ENCODE measurements at regions not wholly inside any gene's neighbourhood (a gene's known extent, or its start where the extent isn't known, plus 50 kb on each side); places are given as distances from the start of the nearest gene placed in this dataset.
A peak's percentile ranks its signal among the peaks of the same experiment; 100 is the strongest.

GRCh38 chr5:169496878-169497277 is 86.7 kb upstream of the SPDL1 start:
- Histone ChIP-seq H3K27me3 (ENCODE audit: control insufficient read depth, insufficient read depth) (peaks cover 2% of the 10 kb centered on the region), H3K27ac (ENCODE audit: low read length) (no peak overlapping the region), H3K4me3 (ENCODE audit: low read length) (no peak overlapping the region), H3K4me1 (ENCODE audit: control insufficient read depth, insufficient read depth, low read length) (no peaks in the 10 kb centered on the region), H3K9me3 (ENCODE audit: control insufficient read depth, low read length) (no peaks in the 10 kb centered on the region)
- intact Hi-C loops (cut with DNase I): no loop called here
- DNase-seq (no peak), ATAC-seq (no peak)
- WGBS: 79% methylated on average over 1 of the region's 1 CpG

DNA sequence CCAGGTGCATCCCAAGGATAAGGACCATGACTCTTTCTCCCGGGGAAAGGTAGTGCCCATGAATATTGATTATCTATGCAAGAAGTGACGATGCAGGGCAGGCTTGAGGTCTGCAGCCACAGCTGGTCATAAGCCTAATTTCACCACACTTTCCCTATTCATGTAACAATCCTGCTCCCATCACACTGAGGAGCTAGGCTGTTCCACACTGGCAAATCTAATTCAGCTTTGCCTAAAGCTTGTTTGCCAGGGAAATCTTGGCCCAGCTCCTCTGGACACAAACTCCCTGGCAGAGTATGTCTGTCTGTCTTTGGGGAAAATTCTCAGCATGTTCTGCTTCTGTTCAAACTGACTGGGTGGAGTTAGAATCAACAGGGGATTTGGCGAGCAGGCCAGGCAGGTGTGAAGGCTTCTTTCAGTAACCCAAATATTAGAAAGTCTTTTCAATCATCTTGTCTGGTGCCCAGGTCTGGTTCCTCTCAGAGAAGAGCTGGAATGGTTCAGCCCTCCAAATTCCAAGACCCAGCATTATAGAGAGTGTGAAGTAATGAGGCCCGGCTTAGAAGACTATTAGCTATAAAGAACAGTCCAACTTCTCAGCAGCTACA is 88.5 kb upstream of the SPDL1 start:
- DNase-seq (peak in 2 of 3 donors; percentile 24 to 69), ATAC-seq (peak; percentile 25 to 81)
- Histone ChIP-seq H3K27me3 (ENCODE audit: control insufficient read depth, insufficient read depth) (peaks cover 2% of the 10 kb centered on the region), H3K4me1 (ENCODE audit: control insufficient read depth, insufficient read depth, low read length) (no peaks in the 10 kb centered on the region), H3K27ac (ENCODE audit: low read length) (no peak overlapping the region), H3K4me3 (ENCODE audit: low read length) (no peak overlapping the region), H3K9me3 (ENCODE audit: control insufficient read depth, low read length) (no peaks in the 10 kb centered on the region)
- WGBS: 60% methylated on average over 4 of the region's 4 CpGs
- intact Hi-C loops (cut with DNase I): no loop called here

DNA sequence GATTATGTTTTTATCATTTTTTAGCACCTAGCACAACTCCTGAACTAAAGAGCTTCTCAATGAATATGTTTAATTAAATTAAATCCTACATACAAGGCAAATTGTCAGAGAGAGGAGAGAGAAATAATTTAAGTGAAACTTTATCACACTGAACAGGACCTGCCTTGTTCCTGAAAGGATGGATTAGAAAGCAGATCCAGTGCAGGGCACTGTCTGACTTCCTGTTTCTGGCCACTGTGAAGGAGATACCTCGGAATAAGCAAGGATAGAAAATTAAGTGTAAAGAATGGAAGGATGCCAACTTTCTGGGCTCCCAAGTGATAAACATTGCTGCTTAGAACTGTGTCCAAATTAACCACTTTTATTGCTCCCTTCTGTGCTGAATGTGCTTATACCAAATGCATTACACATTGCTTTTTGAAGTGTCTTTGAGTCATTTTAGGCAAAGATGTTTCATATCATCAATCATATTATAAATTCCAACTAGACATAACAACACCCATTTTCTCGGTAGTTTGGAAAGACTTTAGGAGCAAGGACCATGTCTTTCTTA is 89.1 kb upstream of the SPDL1 start:
- intact Hi-C loops (cut with DNase I): no loop called here
- no peak for DNase-seq
- H3K4me1 ChIP-seq (ENCODE audit: control insufficient read depth, insufficient read depth, low read length): no peaks in the 10 kb centered on the region
- H3K4me3 ChIP-seq (ENCODE audit: low read length): no peak overlapping the region
- 10% methylated on average over 2 of the region's 2 CpGs for WGBS
- no peaks in the 10 kb centered on the region for H3K9me3 ChIP-seq (ENCODE audit: control insufficient read depth, low read length)
- no peak for ATAC-seq
- H3K27ac ChIP-seq (ENCODE audit: low read length): no peak overlapping the region
- peaks cover 2% of the 10 kb centered on the region for H3K27me3 ChIP-seq (ENCODE audit: control insufficient read depth, insufficient read depth)

DNA sequence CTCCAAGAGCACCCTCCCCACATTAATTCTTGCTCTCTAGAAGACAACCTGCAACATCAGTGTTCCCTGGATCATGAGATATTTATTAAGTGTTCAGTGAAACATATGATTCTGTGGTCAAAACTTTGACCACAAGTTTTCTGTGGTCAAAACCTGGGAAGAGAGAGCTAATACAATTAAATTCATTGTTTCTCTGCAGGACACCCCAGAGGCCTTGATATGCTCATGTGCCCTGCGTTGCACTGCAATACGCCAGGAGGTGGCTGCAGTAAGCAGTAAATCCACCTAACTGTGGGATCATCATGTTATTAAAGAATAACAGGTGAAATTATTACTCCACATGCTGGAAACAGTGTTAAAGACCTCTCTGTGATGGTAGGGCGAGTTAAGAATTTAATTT is 109.3 kb upstream of the SPDL1 start:
- WGBS: 64% methylated on average over 3 of the region's 3 CpGs
- Histone ChIP-seq H3K9me3 (ENCODE audit: control insufficient read depth, low read length) (no peaks in the 10 kb centered on the region), H3K27me3 (ENCODE audit: control insufficient read depth, insufficient read depth) (no peaks in the 10 kb centered on the region), H3K27ac (ENCODE audit: low read length) (no peak overlapping the region), H3K4me3 (ENCODE audit: low read length) (no peak overlapping the region), H3K4me1 (ENCODE audit: control insufficient read depth, insufficient read depth, low read length) (no peaks in the 10 kb centered on the region)
- ATAC-seq (no peak), DNase-seq (no peak)
- intact Hi-C loops (cut with DNase I): no loop called here

DNA sequence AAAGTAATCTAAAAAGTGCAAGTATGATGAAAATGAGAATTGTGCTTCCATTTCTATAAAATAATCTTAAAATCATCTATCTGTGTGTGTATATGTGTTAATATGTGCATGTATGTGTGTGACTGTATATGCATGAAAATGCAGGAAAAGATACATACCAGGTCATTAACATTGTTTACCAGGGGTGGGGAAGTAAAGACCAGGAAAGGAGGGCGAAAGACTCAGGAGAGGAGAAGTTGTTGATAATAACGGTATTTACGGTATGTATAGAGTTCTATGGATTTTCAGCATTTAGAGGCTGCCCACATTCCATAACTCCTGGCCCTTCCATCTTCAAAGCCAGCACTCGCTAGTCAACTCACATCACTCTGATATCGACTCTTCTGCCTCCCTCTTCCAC is 111.0 kb upstream of the SPDL1 start:
- Histone ChIP-seq H3K4me3 (ENCODE audit: low read length) (no peak overlapping the region), H3K4me1 (ENCODE audit: control insufficient read depth, insufficient read depth, low read length) (no peaks in the 10 kb centered on the region), H3K27me3 (ENCODE audit: control insufficient read depth, insufficient read depth) (no peaks in the 10 kb centered on the region), H3K9me3 (ENCODE audit: control insufficient read depth, low read length) (no peaks in the 10 kb centered on the region), H3K27ac (ENCODE audit: low read length) (no peak overlapping the region)
- DNase-seq (no peak), ATAC-seq (no peak)
- intact Hi-C loops (cut with DNase I): no loop called here
- 57% methylated on average over 5 of the region's 5 CpGs for WGBS

DNA sequence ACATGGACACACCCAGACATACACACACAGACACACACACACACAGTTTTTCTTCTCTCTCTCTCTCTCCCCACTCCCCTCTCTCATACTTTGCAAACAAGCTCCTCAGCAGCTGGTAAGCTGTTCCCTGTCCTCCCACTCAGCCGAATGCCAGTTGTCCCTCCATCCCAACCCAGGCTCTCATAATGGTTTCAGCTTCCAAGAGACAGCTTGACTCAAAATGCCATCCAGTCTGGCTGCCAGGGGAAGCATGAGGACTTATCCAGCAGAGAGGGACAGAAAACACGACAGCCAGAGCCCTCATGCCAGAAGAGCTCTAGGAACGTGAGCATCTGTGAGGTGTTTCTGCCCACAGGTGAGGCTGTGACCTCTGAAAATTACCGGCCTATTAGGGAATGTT is 112.6 kb upstream of the SPDL1 start:
- no peaks in the 10 kb centered on the region for H3K4me1 ChIP-seq (ENCODE audit: control insufficient read depth, insufficient read depth, low read length)
- intact Hi-C loops (cut with DNase I): no loop called here
- 83% methylated on average over 4 of the region's 4 CpGs for WGBS
- no peak for ATAC-seq
- H3K4me3 ChIP-seq (ENCODE audit: low read length): no peak overlapping the region
- no peak for DNase-seq
- no peaks in the 10 kb centered on the region for H3K9me3 ChIP-seq (ENCODE audit: control insufficient read depth, low read length)
- no peaks in the 10 kb centered on the region for H3K27me3 ChIP-seq (ENCODE audit: control insufficient read depth, insufficient read depth)
- no peak overlapping the region for H3K27ac ChIP-seq (ENCODE audit: low read length)

- 45% methylated on average over 5 of the region's 5 CpGs for WGBS
- H3K27me3 ChIP-seq (ENCODE audit: control insufficient read depth, insufficient read depth): no peaks in the 10 kb centered on the region
- intact Hi-C loops (cut with DNase I): no loop called here
- no peak for ATAC-seq
- H3K27ac ChIP-seq (ENCODE audit: low read length): no peak overlapping the region
- no peaks in the 10 kb centered on the region for H3K4me1 ChIP-seq (ENCODE audit: control insufficient read depth, insufficient read depth, low read length)
- no peak for DNase-seq
- no peaks in the 10 kb centered on the region for H3K9me3 ChIP-seq (ENCODE audit: control insufficient read depth, low read length)
- no peak overlapping the region for H3K4me3 ChIP-seq (ENCODE audit: low read length)
Measured at GRCh38 chr5:169467041-169467771, 116.4 kb upstream of the SPDL1 start.

DNA sequence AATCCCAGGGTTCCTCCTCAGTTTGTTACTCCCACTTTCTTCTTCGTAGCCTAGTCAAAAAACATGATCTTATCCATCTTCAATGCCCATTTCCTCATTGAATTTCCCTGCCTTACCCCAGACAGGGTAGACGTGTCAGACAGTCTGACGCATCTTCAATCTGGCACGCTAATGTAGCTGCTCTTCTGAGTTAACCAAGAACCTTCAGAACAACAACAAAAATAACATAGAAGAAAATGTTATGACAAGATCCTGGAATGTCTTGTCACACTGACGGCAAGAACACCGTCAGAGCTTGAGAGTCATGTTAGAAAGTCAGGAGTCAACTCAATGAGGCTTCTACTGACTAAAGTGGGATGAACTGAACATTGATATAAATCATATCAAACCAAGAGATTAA is 122.7 kb upstream of the SPDL1 start:
- Histone ChIP-seq H3K4me1 (ENCODE audit: control insufficient read depth, insufficient read depth, low read length) (no peaks in the 10 kb centered on the region), H3K9me3 (ENCODE audit: control insufficient read depth, low read length) (no peaks in the 10 kb centered on the region), H3K27ac (ENCODE audit: low read length) (no peak overlapping the region), H3K4me3 (ENCODE audit: low read length) (no peak overlapping the region), H3K27me3 (ENCODE audit: control insufficient read depth, insufficient read depth) (no peaks in the 10 kb centered on the region)
- intact Hi-C loops (cut with DNase I): no loop called here
- no peak for ATAC-seq
- WGBS: 86% methylated on average over 6 of the region's 6 CpGs
- no peak for DNase-seq

GRCh38 chr5:169460123-169460522 is 123.5 kb upstream of the SPDL1 start:
- Histone ChIP-seq H3K4me3 (ENCODE audit: low read length) (no peak overlapping the region), H3K9me3 (ENCODE audit: control insufficient read depth, low read length) (no peaks in the 10 kb centered on the region), H3K27ac (ENCODE audit: low read length) (no peak overlapping the region), H3K4me1 (ENCODE audit: control insufficient read depth, insufficient read depth, low read length) (no peaks in the 10 kb centered on the region), H3K27me3 (ENCODE audit: control insufficient read depth, insufficient read depth) (no peaks in the 10 kb centered on the region)
- 88% methylated on average over 1 of the region's 1 CpG for WGBS
- intact Hi-C loops (cut with DNase I): no loop called here
- ATAC-seq: no peak
- DNase-seq: no peak

DNA sequence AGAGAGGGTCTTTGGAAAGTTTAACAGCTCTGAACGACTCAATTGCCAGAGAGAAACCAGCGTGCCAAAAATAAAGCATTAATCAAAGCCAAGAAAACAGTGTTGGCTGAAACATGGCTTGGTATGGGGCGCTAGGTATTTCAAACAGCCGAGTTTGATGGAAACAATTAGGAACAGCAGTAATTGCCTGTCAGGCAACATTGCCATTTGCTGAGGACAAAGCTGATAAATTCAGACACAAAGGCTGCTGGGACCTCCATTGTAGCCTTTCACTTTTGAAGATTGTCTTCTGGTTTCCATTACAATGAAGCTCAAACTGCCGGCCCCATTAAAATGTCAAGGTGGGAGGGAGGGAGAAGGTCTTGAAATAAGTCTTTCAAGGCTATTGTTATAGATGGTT is 125.4 kb upstream of the SPDL1 start:
- 46% methylated on average over 5 of the region's 5 CpGs for WGBS
- DNase-seq: no peak
- no peak for ATAC-seq
- H3K4me1 ChIP-seq (ENCODE audit: control insufficient read depth, insufficient read depth, low read length): no peaks in the 10 kb centered on the region
- intact Hi-C loops (cut with DNase I): no loop called here
- no peak overlapping the region for H3K4me3 ChIP-seq (ENCODE audit: low read length)
- no peaks in the 10 kb centered on the region for H3K27me3 ChIP-seq (ENCODE audit: control insufficient read depth, insufficient read depth)
- H3K9me3 ChIP-seq (ENCODE audit: control insufficient read depth, low read length): no peaks in the 10 kb centered on the region
- no peak overlapping the region for H3K27ac ChIP-seq (ENCODE audit: low read length)

GRCh38 chr5:169450464-169450863 is 133.1 kb upstream of the SPDL1 start:
- no peak overlapping the region for H3K27ac ChIP-seq (ENCODE audit: low read length)
- no peak for ATAC-seq
- H3K4me1 ChIP-seq (ENCODE audit: control insufficient read depth, insufficient read depth, low read length): no peaks in the 10 kb centered on the region
- H3K27me3 ChIP-seq (ENCODE audit: control insufficient read depth, insufficient read depth): no peaks in the 10 kb centered on the region
- 67% methylated on average over 1 of the region's 1 CpG for WGBS
- H3K9me3 ChIP-seq (ENCODE audit: control insufficient read depth, low read length): no peaks in the 10 kb centered on the region
- H3K4me3 ChIP-seq (ENCODE audit: low read length): no peak overlapping the region
- intact Hi-C loops (cut with DNase I): no loop called here
- peak in 1 of 3 donors; percentile 24 for DNase-seq

Data from right cardiac atrium (tissue), 5 donors.